ENCODE measurements at regions not wholly inside any gene's neighbourhood (a gene's known extent, or its start where the extent isn't known, plus 50 kb on each side); places are given as distances from the start of the nearest gene placed in this dataset.
"Not testable (repeated sequence)": the region's sequence is repeated elsewhere in the genome, so short reads cannot be mapped to it uniquely, and the experiment has no call there.

DNA sequence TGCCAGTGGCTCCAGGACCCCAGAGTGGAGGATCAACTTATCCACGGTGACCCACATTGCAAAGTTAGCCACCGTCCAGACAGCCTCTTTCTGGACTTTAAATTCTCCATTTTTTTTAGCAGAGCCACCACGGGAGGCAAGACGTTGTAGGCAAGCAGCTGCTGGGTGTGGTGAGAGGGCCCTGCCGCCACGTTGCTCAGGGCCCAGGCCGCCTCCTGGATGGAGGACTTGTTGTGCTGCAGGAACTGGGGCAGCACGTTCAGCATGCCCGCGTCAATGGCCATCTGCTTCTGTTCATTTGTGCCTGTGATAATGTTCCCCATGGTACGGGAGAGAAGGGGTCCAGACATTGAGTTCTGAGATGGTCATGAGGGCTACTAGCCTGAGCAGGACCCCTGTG, 114.3 kb upstream of the POC5 start:
- DNase-seq (ENCODE audit: low spot score in 2 of 2, unreplicated experiment in 2 of 2): no peak
- Mint-ChIP-seq H3K9me3 (peaks cover 20% of the 10 kb centered on the region), H3K27me3 (ENCODE audit: low read depth) (peaks cover 29% of the 10 kb centered on the region), H3K4me1 (no peaks in the 10 kb centered on the region), H3K4me3 (no peak overlapping the region), H3K36me3 (no peaks in the 10 kb centered on the region), H3K27ac (no peak overlapping the region)
- TF ChIP-seq, protein P1, sequence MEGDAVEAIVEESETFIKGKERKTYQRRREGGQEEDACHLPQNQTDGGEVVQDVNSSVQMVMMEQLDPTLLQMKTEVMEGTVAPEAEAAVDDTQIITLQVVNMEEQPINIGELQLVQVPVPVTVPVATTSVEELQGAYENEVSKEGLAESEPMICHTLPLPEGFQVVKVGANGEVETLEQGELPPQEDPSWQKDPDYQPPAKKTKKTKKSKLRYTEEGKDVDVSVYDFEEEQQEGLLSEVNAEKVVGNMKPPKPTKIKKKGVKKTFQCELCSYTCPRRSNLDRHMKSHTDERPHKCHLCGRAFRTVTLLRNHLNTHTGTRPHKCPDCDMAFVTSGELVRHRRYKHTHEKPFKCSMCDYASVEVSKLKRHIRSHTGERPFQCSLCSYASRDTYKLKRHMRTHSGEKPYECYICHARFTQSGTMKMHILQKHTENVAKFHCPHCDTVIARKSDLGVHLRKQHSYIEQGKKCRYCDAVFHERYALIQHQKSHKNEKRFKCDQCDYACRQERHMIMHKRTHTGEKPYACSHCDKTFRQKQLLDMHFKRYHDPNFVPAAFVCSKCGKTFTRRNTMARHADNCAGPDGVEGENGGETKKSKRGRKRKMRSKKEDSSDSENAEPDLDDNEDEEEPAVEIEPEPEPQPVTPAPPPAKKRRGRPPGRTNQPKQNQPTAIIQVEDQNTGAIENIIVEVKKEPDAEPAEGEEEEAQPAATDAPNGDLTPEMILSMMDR (IDR thresholded peaks at IDR 0.05; ENCODE audit: unreplicated experiment): no peak

DNA sequence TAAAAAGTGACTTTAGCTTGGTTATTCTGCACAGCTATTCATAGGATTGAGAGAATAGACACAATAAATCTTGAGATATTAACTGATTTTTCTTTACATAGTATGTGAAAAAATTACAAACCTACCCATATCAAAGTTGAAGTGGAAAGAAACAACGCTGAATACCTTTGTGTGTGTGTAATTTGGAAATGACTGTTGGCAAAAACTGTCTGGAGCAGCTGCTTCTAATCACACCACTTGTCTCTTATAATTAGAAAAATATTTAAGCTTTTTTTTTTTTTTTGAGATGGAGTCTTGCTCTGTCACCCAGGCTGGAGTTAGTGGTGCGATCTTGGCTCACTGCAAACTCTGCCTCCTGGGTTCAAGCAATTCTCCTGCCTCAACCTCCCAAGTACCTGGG, 110.8 kb upstream of the POC5 start:
- Mint-ChIP-seq H3K4me3 (no peak overlapping the region), H3K27ac (no peak overlapping the region), H3K9me3 (peaks cover 1% of the 10 kb centered on the region), H3K4me1 (no peaks in the 10 kb centered on the region), H3K36me3 (no peaks in the 10 kb centered on the region), H3K27me3 (ENCODE audit: low read depth) (peaks cover 42% of the 10 kb centered on the region)
- TF ChIP-seq, protein P1 (IDR thresholded peaks at IDR 0.05; ENCODE audit: unreplicated experiment): no peak
- DNase-seq (ENCODE audit: low spot score in 2 of 2, unreplicated experiment in 2 of 2): no peak

DNA sequence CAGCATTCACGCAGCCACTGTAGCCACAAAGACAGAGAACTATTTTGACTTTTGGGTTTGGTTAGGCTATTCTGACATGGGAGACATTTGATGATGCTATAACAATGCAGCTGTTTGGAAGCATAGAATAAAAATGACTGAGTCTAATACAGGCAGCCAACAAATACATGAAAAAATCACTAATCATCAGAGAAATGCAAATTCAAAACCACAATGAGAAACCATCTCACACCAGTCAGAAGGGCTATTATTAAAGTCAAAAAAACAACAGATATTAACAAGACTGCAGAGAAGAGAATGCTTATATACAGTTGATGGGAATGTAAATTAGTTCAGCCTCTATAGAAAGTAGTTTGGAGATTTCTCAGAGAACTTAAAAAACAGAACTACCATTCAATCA, 107.1 kb upstream of the POC5 start:
- TF ChIP-seq, protein P1 (IDR thresholded peaks at IDR 0.05; ENCODE audit: unreplicated experiment): no peak
- Mint-ChIP-seq H3K27me3 (ENCODE audit: low read depth) (peaks cover 29% of the 10 kb centered on the region), H3K4me3 (no peak overlapping the region), H3K4me1 (no peaks in the 10 kb centered on the region), H3K36me3 (no peaks in the 10 kb centered on the region), H3K27ac (no peak overlapping the region), H3K9me3 (peaks cover 5% of the 10 kb centered on the region)
- no peak for DNase-seq (ENCODE audit: low spot score in 2 of 2, unreplicated experiment in 2 of 2)

DNA sequence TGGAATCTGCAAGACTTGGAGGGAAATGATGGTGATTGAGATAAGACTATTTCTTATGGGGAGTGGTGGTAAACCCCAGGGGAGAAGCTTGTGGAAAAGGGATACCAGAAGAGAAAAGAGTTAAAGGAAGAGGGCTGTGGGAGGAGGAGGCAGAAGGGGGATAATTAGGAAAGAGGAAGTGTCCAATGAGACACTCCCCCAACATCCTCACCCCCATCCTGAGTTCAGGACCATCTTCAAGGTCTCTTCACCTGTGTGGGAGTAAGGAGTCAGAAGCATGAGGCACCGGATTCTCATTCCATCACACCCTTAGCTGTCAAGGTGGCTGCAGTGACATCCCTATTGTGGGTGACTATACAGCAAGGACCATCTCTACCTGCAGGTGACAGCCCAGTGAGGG, 106.6 kb upstream of the POC5 start:
- H3K27ac Mint-ChIP-seq: no peak overlapping the region
- no peaks in the 10 kb centered on the region for H3K36me3 Mint-ChIP-seq
- peaks cover 8% of the 10 kb centered on the region for H3K9me3 Mint-ChIP-seq
- TF ChIP-seq, protein P1 (IDR thresholded peaks at IDR 0.05; ENCODE audit: unreplicated experiment): no peak
- H3K27me3 Mint-ChIP-seq (ENCODE audit: low read depth): peaks cover 24% of the 10 kb centered on the region
- H3K4me3 Mint-ChIP-seq: no peak overlapping the region
- DNase-seq (ENCODE audit: low spot score in 2 of 2, unreplicated experiment in 2 of 2): no peak
- no peaks in the 10 kb centered on the region for H3K4me1 Mint-ChIP-seq

DNA sequence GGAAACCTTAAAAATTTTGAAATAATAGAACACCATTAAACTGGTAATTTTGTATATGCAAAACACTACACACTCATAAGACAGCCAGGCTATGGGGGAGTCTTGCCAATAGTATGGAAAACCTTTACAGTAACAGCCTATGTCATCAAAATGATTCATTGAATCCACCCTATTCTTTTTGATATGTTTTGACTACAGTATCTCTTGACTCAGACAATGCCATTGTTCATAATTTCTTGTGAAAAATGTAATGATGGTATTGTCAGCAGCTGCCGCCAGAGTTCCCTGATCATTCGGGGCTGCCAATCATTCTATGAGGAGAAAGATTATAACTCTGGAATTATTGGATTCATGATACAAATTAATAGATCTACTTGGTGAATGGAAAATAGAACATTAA, 101.4 kb upstream of the POC5 start:
- Mint-ChIP-seq H3K4me3 (no peak overlapping the region), H3K27me3 (ENCODE audit: low read depth) (peaks cover 5% of the 10 kb centered on the region), H3K36me3 (no peaks in the 10 kb centered on the region), H3K4me1 (no peaks in the 10 kb centered on the region), H3K27ac (no peak overlapping the region), H3K9me3 (peaks cover 24% of the 10 kb centered on the region)
- DNase-seq (ENCODE audit: low spot score in 2 of 2, unreplicated experiment in 2 of 2): no peak
- TF ChIP-seq, protein P1 (IDR thresholded peaks at IDR 0.05; ENCODE audit: unreplicated experiment): no peak

DNA sequence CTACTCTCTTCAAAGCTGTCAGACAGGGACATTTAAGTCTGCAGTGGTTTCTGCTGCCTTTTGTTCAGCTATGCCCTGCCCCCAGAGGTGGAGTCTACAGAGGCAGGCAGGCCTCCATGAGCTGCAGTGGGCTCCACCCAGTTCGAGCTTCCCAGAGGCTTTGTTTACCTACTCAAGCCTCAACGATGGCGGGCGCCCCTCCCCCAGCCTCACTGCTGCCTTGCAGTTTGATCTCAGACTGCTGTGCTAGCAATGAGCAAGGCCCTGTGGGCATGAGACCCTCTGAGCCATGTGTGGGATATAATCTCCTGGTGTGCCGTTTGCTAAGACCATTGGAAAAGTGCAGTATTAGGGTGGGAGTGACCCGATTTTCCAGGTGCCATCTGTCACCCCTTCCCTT, 82.5 kb upstream of the POC5 start:
- H3K27me3 Mint-ChIP-seq (ENCODE audit: low read depth); H3K4me1 Mint-ChIP-seq; H3K27ac Mint-ChIP-seq; H3K4me3 Mint-ChIP-seq; H3K36me3 Mint-ChIP-seq; DNase-seq (ENCODE audit: low spot score in 2 of 2, unreplicated experiment in 2 of 2): not testable (repeated sequence)
- peaks cover 37% of the 10 kb centered on the region for H3K9me3 Mint-ChIP-seq

DNA sequence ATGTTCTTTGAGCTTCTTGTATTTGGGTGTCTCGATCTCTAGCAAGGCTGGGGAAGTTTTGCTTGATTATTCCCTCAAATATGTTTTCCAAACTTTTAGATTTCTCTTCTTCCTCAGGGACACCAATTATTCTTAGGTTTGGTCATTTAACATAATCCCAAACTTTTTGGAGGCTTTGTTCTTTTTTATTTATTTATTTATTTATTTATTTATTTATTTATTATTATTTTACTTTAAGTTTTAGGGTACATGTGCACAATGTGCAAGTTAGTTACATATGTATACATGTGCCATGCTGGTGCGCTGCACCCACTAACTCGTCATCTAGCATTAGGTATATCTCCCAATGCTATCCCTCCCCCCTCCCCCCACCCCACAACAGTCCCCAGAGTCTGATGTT, 52.1 kb upstream of the POC5 start:
- H3K27ac Mint-ChIP-seq; H3K4me1 Mint-ChIP-seq; DNase-seq (ENCODE audit: low spot score in 2 of 2, unreplicated experiment in 2 of 2); H3K27me3 Mint-ChIP-seq (ENCODE audit: low read depth); H3K36me3 Mint-ChIP-seq; H3K4me3 Mint-ChIP-seq: not testable (repeated sequence)
- peaks cover 57% of the 10 kb centered on the region for H3K9me3 Mint-ChIP-seq
